HL-60 (cell line): ENCODE measurements at regions not wholly inside any gene's neighbourhood (a gene's known extent, or its start where the extent isn't known, plus 50 kb on each side); places are given as distances from the start of the nearest gene placed in this dataset.

Experiments
- DNase-seq, 2 experiments: peaks; one replicate each; pipeline ENCODE4 v3.0.0-alpha.2; 2010 to 2020; ENCODE audit warnings: low read depth in 1 of 2, low spot score in 1 of 2
- H3K27ac ChIP-seq: fragments of 250-450 bp; sonication (Bioruptor Pico); replicated peaks from 2 replicates; pipeline ENCODE4 v1.5.1; 2020; ENCODE audit warnings: mild to moderate bottlenecking, moderate library complexity
- H3K27me3 ChIP-seq: fragments of 250-450 bp; sonication (Bioruptor Pico); 2 replicates; pipeline ENCODE4 v1.5.1; 2021; ENCODE audit warnings: mild to moderate bottlenecking, moderate library complexity; ENCODE audit not compliant: insufficient read depth, poor library complexity, severe bottlenecking
- H3K4me3 ChIP-seq: replicated peaks from 2 replicates; pipeline ENCODE4 v1.5.1; 2011; ENCODE audit warnings: mild to moderate bottlenecking, control low read depth, low read length; ENCODE audit not compliant: insufficient read depth
- CTCF ChIP-seq: IDR thresholded peaks from one replicate; pipeline ENCODE4 v1.5.1; 2011; ENCODE audit warnings: low read length, control low read depth, inconsistent platforms; ENCODE audit not compliant: insufficient read depth
- GABPA ChIP-seq: IDR thresholded peaks from 2 replicates; pipeline ENCODE4 v1.6.1; 2012; ENCODE audit warnings: low read depth
- POLR2AphosphoS5 ChIP-seq: IDR thresholded peaks from 2 replicates; pipeline ENCODE4 v1.6.1; 2012; ENCODE audit warnings: low read depth
- REST ChIP-seq: IDR thresholded peaks from 2 replicates; pipeline ENCODE4 v1.6.1; 2012; ENCODE audit warnings: low read depth; ENCODE audit not compliant: insufficient replicate concordance
- SPI1 ChIP-seq: IDR thresholded peaks from 2 replicates; pipeline ENCODE4 v1.6.1; 2012; ENCODE audit warnings: low read depth, mild to moderate bottlenecking, borderline replicate concordance

GRCh38 chr7:35380739-35381224 is 126.9 kb upstream of the TBX20 start:
- H3K27me3 ChIP-seq = no peaks in the 10 kb centered on the region
- TF ChIP-seq SPI1 = no peak
- no peak for TF ChIP-seq CTCF
- TF ChIP-seq POLR2AphosphoS5 = no peak; the same call in 1 of the 2 replicates
- no peak for TF ChIP-seq GABPA
- no peak for TF ChIP-seq REST
- no peak overlapping the region for H3K27ac ChIP-seq
- H3K4me3 ChIP-seq = no peak overlapping the region
- DNase-seq = peak; percentile 73 to 82

GRCh38 chr7:35379481-35379880 is 125.6 kb upstream of the TBX20 start:
- TF ChIP-seq CTCF = no peak
- TF ChIP-seq SPI1 = no peak
- TF ChIP-seq GABPA = no peak
- TF ChIP-seq POLR2AphosphoS5 = no peak
- no peak for TF ChIP-seq REST
- Histone ChIP-seq H3K27ac (no peak overlapping the region), H3K4me3 (no peak overlapping the region), H3K27me3 (no peaks in the 10 kb centered on the region)
- no peak for DNase-seq

- TF ChIP-seq REST (no peak), SPI1 (no peak), CTCF (no peak), POLR2AphosphoS5 (no peak), GABPA (no peak)
- Histone ChIP-seq H3K27me3 (no peaks in the 10 kb centered on the region), H3K4me3 (no peak overlapping the region), H3K27ac (no peak overlapping the region)
- DNase-seq = no peak
Observed at GRCh38 chr7:35375516-35375915, 121.6 kb upstream of the TBX20 start.
